ENCODE measurements at regions not wholly inside any gene's neighbourhood (a gene's known extent, or its start where the extent isn't known, plus 50 kb on each side); places are given as distances from the start of the nearest gene placed in this dataset.
A peak's percentile ranks its signal among the peaks of the same experiment; 100 is the strongest.

DNA sequence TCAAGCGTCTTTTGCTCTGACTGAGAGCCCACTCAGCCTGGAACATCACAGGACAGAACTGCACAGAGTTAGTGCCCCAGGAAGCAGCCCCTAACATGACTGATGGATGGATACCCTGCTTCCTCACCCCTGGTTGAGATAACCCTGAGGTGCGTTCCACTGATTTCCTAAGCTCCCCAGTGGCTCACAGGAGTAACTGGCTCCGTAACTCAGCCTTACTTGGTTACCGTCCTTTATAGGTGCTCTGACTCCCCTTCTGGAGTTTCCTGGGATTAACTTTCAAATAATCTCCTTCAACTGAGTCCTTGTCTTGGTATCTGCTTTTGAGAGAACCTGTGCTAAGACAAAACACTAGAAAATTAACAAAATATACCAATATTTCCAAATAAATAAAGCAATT is 449.5 kb downstream of the AGTPBP1 start:
- ATAC-seq (ENCODE audit: low FRiP score in 2 of 2) (no peak), DNase-seq (no peak)
- no peak overlapping the region for H3K4me3 ChIP-seq
- no peaks in the 10 kb centered on the region for H3K9me3 ChIP-seq
- no peaks in the 10 kb centered on the region for H3K36me3 ChIP-seq
- H3K27me3 ChIP-seq, result no peaks in the 10 kb centered on the region
- WGBS, 2 donors, result 69 to 73% methylated on average over 4 of the region's 4 CpGs
- no peak overlapping the region for H3K27ac ChIP-seq
- no peaks in the 10 kb centered on the region for H3K4me1 ChIP-seq
- TF ChIP-seq EP300 (IDR thresholded peaks at IDR 0.05) (no peak), POLR2AphosphoS5 (IDR thresholded peaks at IDR 0.05) (no peak), POLR2A (IDR thresholded peaks at IDR 0.05) (no peak)
- TF ChIP-seq, protein P1, sequence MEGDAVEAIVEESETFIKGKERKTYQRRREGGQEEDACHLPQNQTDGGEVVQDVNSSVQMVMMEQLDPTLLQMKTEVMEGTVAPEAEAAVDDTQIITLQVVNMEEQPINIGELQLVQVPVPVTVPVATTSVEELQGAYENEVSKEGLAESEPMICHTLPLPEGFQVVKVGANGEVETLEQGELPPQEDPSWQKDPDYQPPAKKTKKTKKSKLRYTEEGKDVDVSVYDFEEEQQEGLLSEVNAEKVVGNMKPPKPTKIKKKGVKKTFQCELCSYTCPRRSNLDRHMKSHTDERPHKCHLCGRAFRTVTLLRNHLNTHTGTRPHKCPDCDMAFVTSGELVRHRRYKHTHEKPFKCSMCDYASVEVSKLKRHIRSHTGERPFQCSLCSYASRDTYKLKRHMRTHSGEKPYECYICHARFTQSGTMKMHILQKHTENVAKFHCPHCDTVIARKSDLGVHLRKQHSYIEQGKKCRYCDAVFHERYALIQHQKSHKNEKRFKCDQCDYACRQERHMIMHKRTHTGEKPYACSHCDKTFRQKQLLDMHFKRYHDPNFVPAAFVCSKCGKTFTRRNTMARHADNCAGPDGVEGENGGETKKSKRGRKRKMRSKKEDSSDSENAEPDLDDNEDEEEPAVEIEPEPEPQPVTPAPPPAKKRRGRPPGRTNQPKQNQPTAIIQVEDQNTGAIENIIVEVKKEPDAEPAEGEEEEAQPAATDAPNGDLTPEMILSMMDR (IDR thresholded peaks at IDR 0.05), result no peak

DNA sequence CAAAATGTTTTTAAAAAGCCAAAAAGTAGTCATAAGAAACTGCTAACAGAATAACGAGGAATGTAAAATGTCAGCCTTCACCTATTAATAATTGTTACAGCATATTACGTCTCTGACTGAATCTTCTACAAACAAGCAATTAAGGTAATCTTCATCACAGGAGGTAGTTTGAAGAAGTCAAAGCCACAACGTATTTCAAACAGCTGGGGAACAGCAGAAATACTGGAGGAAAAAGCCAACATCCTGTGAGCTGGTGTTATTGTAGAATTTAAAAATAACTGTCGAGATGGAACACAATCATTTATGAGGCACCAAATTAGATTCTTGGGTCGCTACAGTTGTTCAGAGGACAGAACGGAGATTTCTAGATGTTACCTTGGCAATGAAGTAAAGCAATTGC is 450.5 kb downstream of the AGTPBP1 start:
- no peak for DNase-seq
- TF ChIP-seq EP300 (IDR thresholded peaks at IDR 0.05), result no peak
- TF ChIP-seq, protein P1 (IDR thresholded peaks at IDR 0.05), result no peak
- TF ChIP-seq POLR2AphosphoS5 (IDR thresholded peaks at IDR 0.05), result no peak
- no peak for TF ChIP-seq POLR2A (IDR thresholded peaks at IDR 0.05)
- H3K27ac ChIP-seq, result no peak overlapping the region
- no peaks in the 10 kb centered on the region for H3K27me3 ChIP-seq
- H3K4me3 ChIP-seq, result no peak overlapping the region
- no peaks in the 10 kb centered on the region for H3K36me3 ChIP-seq
- ATAC-seq (ENCODE audit: low FRiP score in 2 of 2), result no peak
- no peaks in the 10 kb centered on the region for H3K4me1 ChIP-seq
- 53 to 54% methylated on average over 6 of the region's 6 CpGs for WGBS, 2 donors
- H3K9me3 ChIP-seq, result no peaks in the 10 kb centered on the region

DNA sequence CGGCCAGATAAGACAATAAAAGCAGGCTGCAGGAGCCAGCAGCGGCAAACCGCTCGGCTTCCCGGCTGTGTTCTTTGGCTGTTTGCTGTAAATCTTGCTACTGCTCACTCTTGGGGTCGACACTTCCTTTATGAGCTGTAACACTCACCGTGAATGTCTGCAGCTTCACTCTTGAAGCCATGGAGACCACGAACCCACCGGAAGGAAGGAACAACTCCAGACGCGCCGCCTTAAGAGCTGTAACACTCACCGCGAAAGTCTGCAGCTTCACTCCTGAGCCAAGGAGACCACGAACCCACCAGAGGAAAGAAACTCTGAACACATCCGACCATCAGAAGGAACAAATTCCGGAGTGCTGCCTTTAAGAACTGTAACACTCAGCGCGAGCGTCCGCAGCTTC is 451.7 kb downstream of the AGTPBP1 start:
- 55 to 74% methylated on average over 15 to 20 of the region's 21 CpGs for WGBS, 2 donors
- no peaks in the 10 kb centered on the region for H3K36me3 ChIP-seq
- no peak overlapping the region for H3K27ac ChIP-seq
- ATAC-seq (ENCODE audit: low FRiP score in 2 of 2) (no peak), DNase-seq (no peak)
- H3K9me3 ChIP-seq, result no peaks in the 10 kb centered on the region
- H3K27me3 ChIP-seq, result no peaks in the 10 kb centered on the region
- H3K4me3 ChIP-seq, result no peak overlapping the region
- TF ChIP-seq POLR2AphosphoS5 (IDR thresholded peaks at IDR 0.05) (no peak), EP300 (IDR thresholded peaks at IDR 0.05) (no peak), POLR2A (IDR thresholded peaks at IDR 0.05) (no peak)
- no peaks in the 10 kb centered on the region for H3K4me1 ChIP-seq

GRCh38 chr9:85289142-85289541 is 452.6 kb downstream of the AGTPBP1 start:
- no peak overlapping the region for H3K27ac ChIP-seq
- ATAC-seq (ENCODE audit: low FRiP score in 2 of 2) (no peak), DNase-seq (peak in 1 of 2 donors; percentile 63)
- 94 to 98% methylated on average over 9 to 17 of the region's 18 CpGs for WGBS, 2 donors
- no peaks in the 10 kb centered on the region for H3K27me3 ChIP-seq
- H3K36me3 ChIP-seq, result no peaks in the 10 kb centered on the region
- H3K4me3 ChIP-seq, result no peak overlapping the region
- no peaks in the 10 kb centered on the region for H3K9me3 ChIP-seq
- TF ChIP-seq POLR2AphosphoS5 (IDR thresholded peaks at IDR 0.05), result no peak
- TF ChIP-seq POLR2A (IDR thresholded peaks at IDR 0.05), result no peak
- TF ChIP-seq, protein P1 (IDR thresholded peaks at IDR 0.05), result no peak
- no peak for TF ChIP-seq EP300 (IDR thresholded peaks at IDR 0.05)
- H3K4me1 ChIP-seq, result no peaks in the 10 kb centered on the region

- no peak for ATAC-seq (ENCODE audit: low FRiP score in 2 of 2)
- DNase-seq, result no peak
- no peaks in the 10 kb centered on the region for H3K9me3 ChIP-seq
- TF ChIP-seq, protein P1 (IDR thresholded peaks at IDR 0.05), result no peak
- TF ChIP-seq POLR2A (IDR thresholded peaks at IDR 0.05) (no peak), EP300 (IDR thresholded peaks at IDR 0.05) (no peak), POLR2AphosphoS5 (IDR thresholded peaks at IDR 0.05) (no peak)
- H3K4me1 ChIP-seq, result no peaks in the 10 kb centered on the region
- no peaks in the 10 kb centered on the region for H3K36me3 ChIP-seq
- no peaks in the 10 kb centered on the region for H3K27me3 ChIP-seq
- H3K27ac ChIP-seq, result no peak overlapping the region
- H3K4me3 ChIP-seq, result no peak overlapping the region
- 83 to 86% methylated on average over 3 of the region's 3 CpGs for WGBS, 2 donors
Measured at GRCh38 chr9:85283421-85283820, 458.3 kb downstream of the AGTPBP1 start.
